K562 (cell line): ENCODE measurements at regions not wholly inside any gene's neighbourhood (a gene's known extent, or its start where the extent isn't known, plus 50 kb on each side); places are given as distances from the start of the nearest gene placed in this dataset.

Source experiments
- ATAC-seq: fragments of 200-7000 bp; cut with Tn5 transposase; 3 replicates; pipeline ENCODE4 v1.9.1; 2020; ENCODE audit warnings: moderate library complexity
- BruUV-seq: library from RNA; stranded (reverse); fragments of 400-500 nt; replicated peaks from 2 replicates; lab custom pipeline; 2021; lab: Mats Ljungman, UMichigan
- CTCF ChIA-PET: fragments of 300-600 bp; formaldehyde crosslinking; extraction: SDS; loops from one replicate; lab custom pipeline; 2021; ENCODE audit warnings: low intra/inter-chr PET ratio; lab: Yijun Ruan, JAX
- POLR2A ChIA-PET: fragments of 300-600, 350-650 bp; sonication (Branson Sonifier 250); formaldehyde crosslinking; extraction: SDS; loops from one replicate; lab custom pipeline; 2021; ENCODE audit warnings: antibody characterized with exemption, inconsistent platforms; lab: Yijun Ruan, JAX
- DNase-seq, 4 experiments: peaks; one replicate each; pipeline versions ENCODE4 v3.0.0 to v3.0.0-alpha.2; 2011 to 2018; ENCODE audit warnings: low spot score in 3 of 4, mixed read lengths in 3 of 4; ENCODE audit errors: extremely low read depth in 1 of 4
- FAIRE-seq: peaks from 2 replicates; lab custom pipeline; 2011; peaks lifted over from hg19 to GRCh38; lab: Jason Lieb, UNC
- H2AFZ ChIP-seq: 2 replicates; pipeline ENCODE4 v1.6.0; 2011; ENCODE audit warnings: low read depth, low read length, control low read depth, inconsistent platforms
- H3K27ac ChIP-seq: fragments of 200-600 bp; 3 replicates; pipeline ENCODE4 v1.8.0; 2011; ENCODE audit warnings: low read depth, mild to moderate bottlenecking, control low read depth, inconsistent platforms, low read length, moderate library complexity, mixed read lengths; ENCODE audit errors: extremely low read depth
- H3K27me3 ChIP-seq, 2 experiments: fragments of 300-600 bp in 1 of 2; 2 replicates in 1 of 2; 3 replicates in 1 of 2; pipeline versions ENCODE4 v1.6.0 to v1.8.0; 2011; ENCODE audit warnings: inconsistent platforms in 2 of 2, low read length in 2 of 2, mild to moderate bottlenecking in 1 of 2, mixed read lengths in 1 of 2, moderate library complexity in 1 of 2; ENCODE audit not compliant: control insufficient read depth in 2 of 2, insufficient read depth in 2 of 2
- H3K36me3 ChIP-seq: fragments of 300-600 bp; 3 replicates; pipeline ENCODE4 v1.8.0; 2011; ENCODE audit warnings: mild to moderate bottlenecking, low read length, inconsistent platforms; ENCODE audit not compliant: control insufficient read depth, insufficient read depth
- H3K4me1 ChIP-seq, 2 experiments: fragments of 200-600 bp in 1 of 2; replicated peaks in 1 of 2; 2 replicates in 1 of 2; 3 replicates in 1 of 2; pipeline versions ENCODE4 v1.5.1 to v1.8.0; 2011; ENCODE audit warnings: inconsistent platforms in 2 of 2, low read length in 2 of 2, mild to moderate bottlenecking in 1 of 2, mixed read lengths in 1 of 2, moderate library complexity in 1 of 2; ENCODE audit not compliant: control insufficient read depth in 2 of 2, insufficient read depth in 2 of 2
- H3K4me2 ChIP-seq: 2 replicates; pipeline ENCODE4 v1.6.1; 2011; ENCODE audit warnings: low read length, control low read depth, inconsistent platforms, mixed read lengths; ENCODE audit not compliant: insufficient read depth
- H3K4me3 ChIP-seq: fragments of 200-600 bp; sonication (generic), shearing (Covaris generic); 2 replicates; pipeline ENCODE4 v1.5.1; 2016; ENCODE audit warnings: control low read depth, inconsistent platforms
- H3K79me2 ChIP-seq: fragments of 200-600 bp; 3 replicates; pipeline ENCODE4 v1.8.0; 2011; ENCODE audit warnings: low read length, inconsistent platforms; ENCODE audit not compliant: control insufficient read depth, insufficient read depth
- H3K9ac ChIP-seq, 2 experiments: 2 replicates each; pipeline versions ENCODE4 v1.6.0 to v1.6.1; 2011; ENCODE audit warnings: low read depth in 2 of 2, low read length in 2 of 2, control low read depth in 1 of 2, inconsistent platforms in 1 of 2, mild to moderate bottlenecking in 1 of 2, mixed read lengths in 1 of 2; ENCODE audit not compliant: insufficient read depth in 1 of 2
- H3K9me1 ChIP-seq: one replicate; pipeline ENCODE4 v1.6.0; 2011; ENCODE audit warnings: inconsistent platforms, mild to moderate bottlenecking, low read length, moderate library complexity; ENCODE audit not compliant: control insufficient read depth, insufficient read depth
- H3K9me3 ChIP-seq: replicated peaks from 2 replicates; pipeline ENCODE4 v1.5.1; 2011; ENCODE audit warnings: low read depth, low read length, inconsistent platforms; ENCODE audit not compliant: control insufficient read depth, insufficient read depth
- H4K20me1 ChIP-seq: replicated peaks from 2 replicates; pipeline ENCODE4 v1.6.1; 2011; ENCODE audit warnings: low read length, inconsistent platforms, mixed read lengths; ENCODE audit not compliant: control insufficient read depth, insufficient read depth
- ARID2 ChIP-seq: fragments of 450-650 bp; IDR thresholded peaks from 2 replicates; pipeline ENCODE4 v1.6.1; 2017; ENCODE audit warnings: antibody characterized with exemption, mild to moderate bottlenecking
- CTBP1 ChIP-seq: fragments of 450-650 bp; IDR thresholded peaks from 2 replicates; pipeline ENCODE4 v1.6.1; 2016; ENCODE audit warnings: borderline replicate concordance
- FOXP1 ChIP-seq: sonication (generic); formaldehyde crosslinking; IDR thresholded peaks from 2 replicates; pipeline ENCODE4 v1.8.0; 2022; ENCODE audit warnings: mild to moderate bottlenecking, missing genetic modification reagents
- IFI16 ChIP-seq: fragments of 250-450 bp; sonication (Bioruptor Pico); IDR thresholded peaks from 2 replicates; pipeline ENCODE4 v2.1.2; 2022; ENCODE audit warnings: mild to moderate bottlenecking, inconsistent platforms
- KDM4B ChIP-seq, 2 experiments: fragments of 450-650 bp in 1 of 2; sonication (generic) in 1 of 2; IDR thresholded peaks; 2 replicates each; pipeline ENCODE4 v1.6.1; 2016 to 2017; ENCODE audit warnings: borderline replicate concordance in 2 of 2, antibody characterized with exemption in 1 of 2, low read depth in 1 of 2, mild to moderate bottlenecking in 1 of 2
- MCM7 ChIP-seq, 2 experiments: fragments of 450-650 bp; IDR thresholded peaks; 2 replicates each; pipeline ENCODE4 v1.6.1; 2016 to 2018
- MTA1 ChIP-seq: fragments of 450-650 bp; IDR thresholded peaks from 2 replicates; pipeline ENCODE4 v1.6.1; 2017; ENCODE audit warnings: borderline replicate concordance
- SRSF3 ChIP-seq: fragments of 200-400 bp; formaldehyde crosslinking; IDR thresholded peaks from 2 replicates; pipeline ENCODE4 v1.6.1; 2016; ENCODE audit warnings: mild to moderate bottlenecking, low read length, moderate library complexity; ENCODE audit not compliant: insufficient read depth
- TAF1 ChIP-seq: IDR thresholded peaks from 2 replicates; pipeline ENCODE4 v1.6.1; 2011; ENCODE audit warnings: mild to moderate bottlenecking, low read length, moderate library complexity; ENCODE audit not compliant: insufficient read depth, control insufficient read depth, severe bottlenecking; ENCODE audit errors: extremely low read depth
- TRIM25 ChIP-seq: fragments of 450-650 bp; IDR thresholded peaks from 2 replicates; pipeline ENCODE4 v1.7.0; 2016; ENCODE audit warnings: borderline replicate concordance
- ZNF274 ChIP-seq: IDR thresholded peaks from 2 replicates; pipeline ENCODE4 v1.6.1; 2011; ENCODE audit warnings: low read depth, mild to moderate bottlenecking, low read length, moderate library complexity, borderline replicate concordance
- ZNF75A ChIP-seq: fragments of 450-650 bp; formaldehyde crosslinking; IDR thresholded peaks from 2 replicates; pipeline ENCODE4 v1.4.0; 2020; ENCODE audit warnings: mild to moderate bottlenecking
- WGBS: fragments of 100-300 bp; shearing (Covaris generic); methylation state at CpG from one replicate; pipeline ENCODE4 v1.1.6; 2016; ENCODE audit warnings: low coverage, mixed read lengths; ENCODE audit not compliant: insufficient coverage; ENCODE audit errors: missing lambda C conversion rate; 5-methylcytosine and 5-hydroxymethylcytosine counted together
- in situ Hi-C: fragments of 300-500 bp; cut with MboI; formaldehyde crosslinking; loops from 4 replicates; pipeline ENCODE4 v1.15.0; 2018; ENCODE audit warnings: inconsistent platforms, mixed read lengths
- intact Hi-C: fragments of 100-400 bp; cut with micrococcal nuclease; formaldehyde crosslinking; loops from 2 replicates; pipeline ENCODE4 v1.14.2; 2022
- TF ChIP-seq, protein P1 (sequence below): sonication (generic); formaldehyde crosslinking; IDR thresholded peaks from 2 replicates; pipeline ENCODE4 v1.8.1; 2022; ENCODE audit warnings: missing genetic modification reagents

DNA sequence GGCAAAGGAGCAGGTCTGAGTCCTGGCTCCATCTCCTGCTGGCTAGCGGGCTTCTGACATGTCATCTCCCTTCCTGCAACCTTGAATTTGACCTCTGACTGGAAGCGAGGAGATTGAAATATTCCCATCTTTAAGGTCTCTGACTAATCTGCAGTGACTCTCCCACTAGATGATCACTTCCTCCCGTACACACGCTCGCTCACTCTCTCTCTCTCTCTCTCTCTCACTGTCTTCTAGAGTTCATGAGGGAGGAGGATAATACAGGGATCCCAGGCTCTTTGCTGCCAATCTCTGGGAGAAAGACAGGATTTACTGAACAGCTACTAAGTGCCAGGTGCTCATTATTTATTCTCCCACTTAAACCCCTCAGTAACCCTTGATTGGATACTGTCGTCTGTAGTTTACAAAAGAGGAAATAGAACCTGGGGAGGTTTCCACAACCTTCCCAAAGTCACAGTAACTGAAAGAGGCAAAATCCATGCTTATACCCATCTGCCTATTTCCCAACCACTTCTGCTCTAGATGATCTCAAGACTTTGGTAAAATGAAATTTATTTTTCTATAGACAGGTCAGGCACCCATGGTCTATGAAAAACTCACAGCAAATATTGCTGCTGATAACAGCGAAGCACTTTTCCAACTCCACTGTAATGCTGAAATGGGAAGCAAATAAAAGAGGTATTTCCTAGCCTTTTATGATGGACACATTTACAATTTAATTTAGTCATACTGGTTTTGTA, 193.5 kb upstream of the C1QTNF7 start:
- Histone ChIP-seq H3K9ac (no peak overlapping the region), H3K27ac (no peak overlapping the region), H3K9me1 (no peaks in the 10 kb centered on the region), H3K9me3 (no peaks in the 10 kb centered on the region), H3K4me2 (no peak overlapping the region), H3K79me2 (no peaks in the 10 kb centered on the region), H3K4me1 (no peaks in the 10 kb centered on the region), H3K27me3 (peaks cover 0 to 7% of the 10 kb centered on the region in 2 experiments; a peak in 1 of 5 replicates), H2AFZ (no peak overlapping the region), H3K36me3 (no peaks in the 10 kb centered on the region), H4K20me1 (no peaks in the 10 kb centered on the region), H3K4me3 (no peak overlapping the region)
- BruUV-seq: no TSS peak
- TF ChIP-seq IFI16 (CRISPR knock-in tag) (no peak), CTBP1 (no peak), FOXP1 (CRISPR knock-in tag) (no peak), MCM7 (IDR thresholded peaks at IDR 0.05) (no peak), SRSF3 (no peak), TRIM25 (no peak), MTA1 (no peak), ZNF75A (CRISPR knock-in tag) (no peak), ZNF274 (no peak), KDM4B (IDR thresholded peaks at IDR 0.05; ENCODE audit: borderline replicate concordance in 2 of 2, low read depth in 1 of 2) (no peak), ARID2 (no peak), TAF1 (no peak)
- TF ChIP-seq, protein P1, sequence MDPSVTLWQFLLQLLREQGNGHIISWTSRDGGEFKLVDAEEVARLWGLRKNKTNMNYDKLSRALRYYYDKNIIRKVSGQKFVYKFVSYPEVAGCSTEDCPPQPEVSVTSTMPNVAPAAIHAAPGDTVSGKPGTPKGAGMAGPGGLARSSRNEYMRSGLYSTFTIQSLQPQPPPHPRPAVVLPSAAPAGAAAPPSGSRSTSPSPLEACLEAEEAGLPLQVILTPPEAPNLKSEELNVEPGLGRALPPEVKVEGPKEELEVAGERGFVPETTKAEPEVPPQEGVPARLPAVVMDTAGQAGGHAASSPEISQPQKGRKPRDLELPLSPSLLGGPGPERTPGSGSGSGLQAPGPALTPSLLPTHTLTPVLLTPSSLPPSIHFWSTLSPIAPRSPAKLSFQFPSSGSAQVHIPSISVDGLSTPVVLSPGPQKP (CRISPR knock-in tag): no peak
- no peak for FAIRE-seq
- in situ Hi-C loops (loop anchor here (10.0 kb wide), 2 partner anchors 161 to 221 kb away; no protein-coding TSS in a partner anchor), intact Hi-C loops (loop anchor here (10.0 kb wide), 1 partner anchor 421 kb away; the partner anchor contains the start of gene FBXL5)
- no peak for ATAC-seq
- ChIA-PET CTCF (interaction anchor here (0.7 kb wide), 2 partner anchors 25 to 376 kb away, joined by 3 read pairs; no protein-coding TSS in a partner anchor), POLR2A (no interaction called here)
- no peak for DNase-seq
- WGBS: 1% methylated on average over 4 of the region's 7 CpGs
